ENCODE measurements at regions not wholly inside any gene's neighbourhood (a gene's known extent, or its start where the extent isn't known, plus 50 kb on each side); places are given as distances from the start of the nearest gene placed in this dataset.

- no peak for TF ChIP-seq POLR2AphosphoS5 (IDR thresholded peaks at IDR 0.05)
- TF ChIP-seq, protein P1, sequence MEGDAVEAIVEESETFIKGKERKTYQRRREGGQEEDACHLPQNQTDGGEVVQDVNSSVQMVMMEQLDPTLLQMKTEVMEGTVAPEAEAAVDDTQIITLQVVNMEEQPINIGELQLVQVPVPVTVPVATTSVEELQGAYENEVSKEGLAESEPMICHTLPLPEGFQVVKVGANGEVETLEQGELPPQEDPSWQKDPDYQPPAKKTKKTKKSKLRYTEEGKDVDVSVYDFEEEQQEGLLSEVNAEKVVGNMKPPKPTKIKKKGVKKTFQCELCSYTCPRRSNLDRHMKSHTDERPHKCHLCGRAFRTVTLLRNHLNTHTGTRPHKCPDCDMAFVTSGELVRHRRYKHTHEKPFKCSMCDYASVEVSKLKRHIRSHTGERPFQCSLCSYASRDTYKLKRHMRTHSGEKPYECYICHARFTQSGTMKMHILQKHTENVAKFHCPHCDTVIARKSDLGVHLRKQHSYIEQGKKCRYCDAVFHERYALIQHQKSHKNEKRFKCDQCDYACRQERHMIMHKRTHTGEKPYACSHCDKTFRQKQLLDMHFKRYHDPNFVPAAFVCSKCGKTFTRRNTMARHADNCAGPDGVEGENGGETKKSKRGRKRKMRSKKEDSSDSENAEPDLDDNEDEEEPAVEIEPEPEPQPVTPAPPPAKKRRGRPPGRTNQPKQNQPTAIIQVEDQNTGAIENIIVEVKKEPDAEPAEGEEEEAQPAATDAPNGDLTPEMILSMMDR (IDR thresholded peaks at IDR 0.05), result no peak
- no peak for TF ChIP-seq EP300 (IDR thresholded peaks at IDR 0.05)
Measured at GRCh38 chr9:118640836-118641560, 728.2 kb downstream of the BRINP1 start.

Measured in upper lobe of left lung (tissue), 4 donors.